ENCODE measurements at regions not wholly inside any gene's neighbourhood (a gene's known extent, or its start where the extent isn't known, plus 50 kb on each side); places are given as distances from the start of the nearest gene placed in this dataset.

DNA sequence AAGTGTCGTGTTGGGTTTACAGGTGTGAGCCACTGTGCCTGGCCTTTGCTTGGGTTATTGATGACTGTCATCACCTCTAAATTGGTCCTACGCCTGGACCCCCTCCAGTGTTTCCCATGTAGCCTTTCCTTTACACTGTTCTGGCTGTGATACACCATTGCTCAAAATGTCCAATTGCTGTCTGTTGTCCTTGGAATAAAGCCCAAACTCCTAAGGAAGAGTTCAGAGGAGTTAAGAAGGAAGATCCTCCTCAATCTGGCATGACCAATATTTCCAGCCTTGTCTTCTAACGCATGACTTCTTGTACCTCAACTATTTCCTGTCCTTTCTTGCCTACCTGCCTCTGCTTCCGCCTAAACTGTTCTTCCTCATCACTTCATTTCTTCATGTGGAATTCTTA, 113.1 kb downstream of the POLR2M start:
- TF ChIP-seq, protein P1, sequence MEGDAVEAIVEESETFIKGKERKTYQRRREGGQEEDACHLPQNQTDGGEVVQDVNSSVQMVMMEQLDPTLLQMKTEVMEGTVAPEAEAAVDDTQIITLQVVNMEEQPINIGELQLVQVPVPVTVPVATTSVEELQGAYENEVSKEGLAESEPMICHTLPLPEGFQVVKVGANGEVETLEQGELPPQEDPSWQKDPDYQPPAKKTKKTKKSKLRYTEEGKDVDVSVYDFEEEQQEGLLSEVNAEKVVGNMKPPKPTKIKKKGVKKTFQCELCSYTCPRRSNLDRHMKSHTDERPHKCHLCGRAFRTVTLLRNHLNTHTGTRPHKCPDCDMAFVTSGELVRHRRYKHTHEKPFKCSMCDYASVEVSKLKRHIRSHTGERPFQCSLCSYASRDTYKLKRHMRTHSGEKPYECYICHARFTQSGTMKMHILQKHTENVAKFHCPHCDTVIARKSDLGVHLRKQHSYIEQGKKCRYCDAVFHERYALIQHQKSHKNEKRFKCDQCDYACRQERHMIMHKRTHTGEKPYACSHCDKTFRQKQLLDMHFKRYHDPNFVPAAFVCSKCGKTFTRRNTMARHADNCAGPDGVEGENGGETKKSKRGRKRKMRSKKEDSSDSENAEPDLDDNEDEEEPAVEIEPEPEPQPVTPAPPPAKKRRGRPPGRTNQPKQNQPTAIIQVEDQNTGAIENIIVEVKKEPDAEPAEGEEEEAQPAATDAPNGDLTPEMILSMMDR (IDR thresholded peaks at IDR 0.05), result no peak
- ChIA-PET POLR2A (no interaction called here), CTCF (interaction anchor here (1.4 kb wide), 1 partner anchor 41 kb away, joined by 3 read pairs; no protein-coding TSS in a partner anchor)
- Mint-ChIP-seq H3K4me1 (ENCODE audit: low read depth) (peaks cover 2% of the 10 kb centered on the region), H3K27ac (no peak overlapping the region), H3K36me3 (ENCODE audit: low read depth) (no peaks in the 10 kb centered on the region), H3K4me3 (no peak overlapping the region), H3K27me3 (peaks cover 8% of the 10 kb centered on the region), H3K9me3 (no peaks in the 10 kb centered on the region)
- intact Hi-C loops (cut with micrococcal nuclease), result no loop called here
- DNase-seq (no peak), ATAC-seq (no peak)

DNA sequence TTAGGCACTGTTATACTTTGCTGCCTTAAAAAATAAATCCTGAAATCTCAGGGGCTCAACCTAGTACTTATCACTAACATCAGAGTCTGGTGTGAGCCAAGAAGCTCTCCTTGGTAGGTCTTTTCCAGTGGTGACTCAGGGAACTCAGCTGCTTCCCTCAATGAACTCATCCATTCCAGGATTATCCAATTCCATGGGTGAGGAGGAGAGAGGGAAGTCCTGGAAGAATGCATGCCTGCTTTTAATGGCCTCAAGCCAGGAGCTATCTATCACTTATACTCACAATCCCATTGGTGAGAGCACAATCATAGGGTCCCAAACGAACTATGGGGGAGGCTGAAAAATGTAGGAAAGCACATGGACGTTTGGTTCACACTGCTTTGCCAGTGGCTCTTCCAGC, 113.6 kb downstream of the POLR2M start:
- TF ChIP-seq, protein P1 (IDR thresholded peaks at IDR 0.05), result no peak
- no peak for ATAC-seq
- intact Hi-C loops (cut with micrococcal nuclease), result no loop called here
- no peak overlapping the region for H3K4me3 Mint-ChIP-seq
- ChIA-PET CTCF (interaction anchor here (1.4 kb wide), 1 partner anchor 40 kb away, joined by 3 read pairs; no protein-coding TSS in a partner anchor), POLR2A (no interaction called here)
- no peaks in the 10 kb centered on the region for H3K9me3 Mint-ChIP-seq
- peaks cover 8% of the 10 kb centered on the region for H3K27me3 Mint-ChIP-seq
- no peaks in the 10 kb centered on the region for H3K36me3 Mint-ChIP-seq (ENCODE audit: low read depth)
- H3K4me1 Mint-ChIP-seq (ENCODE audit: low read depth), result peaks cover 2% of the 10 kb centered on the region
- DNase-seq, result no peak
- no peak overlapping the region for H3K27ac Mint-ChIP-seq

GRCh38 chr15:57821826-57822225, 115.3 kb downstream of the POLR2M start:
- Mint-ChIP-seq H3K27ac (no peak overlapping the region), H3K4me3 (no peak overlapping the region), H3K27me3 (peaks cover 3% of the 10 kb centered on the region), H3K9me3 (no peaks in the 10 kb centered on the region), H3K4me1 (ENCODE audit: low read depth) (peaks cover 2% of the 10 kb centered on the region), H3K36me3 (ENCODE audit: low read depth) (no peaks in the 10 kb centered on the region)
- TF ChIP-seq, protein P1 (IDR thresholded peaks at IDR 0.05), result no peak
- intact Hi-C loops (cut with micrococcal nuclease), result no loop called here
- ChIA-PET CTCF (interaction anchor here (1.8 kb wide), 1 partner anchor 39 kb away, joined by 8 read pairs; no protein-coding TSS in a partner anchor), POLR2A (no interaction called here)
- ATAC-seq (no peak), DNase-seq (no peak)

DNA sequence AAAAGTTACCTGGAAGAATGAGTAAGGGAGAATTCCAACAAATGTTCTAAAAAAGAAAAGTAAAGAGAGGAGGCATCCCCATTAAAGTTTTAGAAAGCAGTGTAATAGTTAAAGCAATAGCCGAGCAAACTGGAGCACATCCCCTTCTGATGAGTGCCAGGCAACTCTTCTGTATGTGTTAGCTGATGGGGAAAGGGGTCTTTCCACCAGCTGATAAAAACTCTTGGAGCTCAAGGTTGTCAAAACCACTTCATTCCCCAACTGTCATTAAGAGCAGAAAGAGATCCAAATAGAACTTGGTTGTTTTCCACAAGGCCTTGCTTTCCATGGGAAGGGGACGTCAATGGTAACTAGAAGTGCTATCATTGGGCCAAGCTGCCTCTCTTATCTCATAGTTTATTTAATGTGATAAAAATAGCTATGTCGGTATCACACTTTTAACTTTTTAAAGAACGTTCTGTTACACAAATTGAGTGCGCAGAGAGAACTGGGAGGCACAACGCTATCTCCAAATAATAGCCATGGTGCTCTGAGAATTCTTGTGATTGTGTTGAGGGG, 116.9 kb downstream of the POLR2M start:
- TF ChIP-seq, protein P1 (IDR thresholded peaks at IDR 0.05), result no peak
- intact Hi-C loops (cut with micrococcal nuclease), result no loop called here
- H3K4me1 Mint-ChIP-seq (ENCODE audit: low read depth), result peaks cover 2% of the 10 kb centered on the region
- DNase-seq (no peak), ATAC-seq (no peak)
- no peak overlapping the region for H3K4me3 Mint-ChIP-seq
- H3K27me3 Mint-ChIP-seq, result peaks cover 1% of the 10 kb centered on the region
- ChIA-PET POLR2A (no interaction called here), CTCF (interaction anchor here (1.8 kb wide), 1 partner anchor 37 kb away, joined by 8 read pairs; no protein-coding TSS in a partner anchor)
- H3K9me3 Mint-ChIP-seq, result no peaks in the 10 kb centered on the region
- no peaks in the 10 kb centered on the region for H3K36me3 Mint-ChIP-seq (ENCODE audit: low read depth)
- H3K27ac Mint-ChIP-seq, result no peak overlapping the region

GRCh38 chr15:57824186-57824585, 117.7 kb downstream of the POLR2M start:
- POLR2A ChIA-PET, result no interaction called here
- intact Hi-C loops (cut with micrococcal nuclease), result no loop called here
- Mint-ChIP-seq H3K36me3 (ENCODE audit: low read depth) (no peaks in the 10 kb centered on the region), H3K27me3 (peaks cover 8% of the 10 kb centered on the region), H3K9me3 (no peaks in the 10 kb centered on the region), H3K4me1 (ENCODE audit: low read depth) (peaks cover 2% of the 10 kb centered on the region), H3K4me3 (no peak overlapping the region), H3K27ac (no peak overlapping the region)
- CTCF ChIA-PET, result no interaction called here
- TF ChIP-seq, protein P1 (IDR thresholded peaks at IDR 0.05), result no peak
- DNase-seq, result peak; percentile 7
- ATAC-seq, result peak; percentile 45

Measured in activated CD8-positive, alpha-beta T cell treated with anti-CD3 and anti-CD28 coated beads for 36 hours (primary cell).